GM13976 (cell line): ENCODE measurements at regions not wholly inside any gene's neighbourhood (a gene's known extent, or its start where the extent isn't known, plus 50 kb on each side); places are given as distances from the start of the nearest gene placed in this dataset.
"Not testable (repeated sequence)": the region's sequence is repeated elsewhere in the genome, so short reads cannot be mapped to it uniquely, and the experiment has no call there.

Experiments used
- DNase-seq: peaks from one replicate; pipeline ENCODE4 v3.0.0; 2012; ENCODE audit warnings: low spot score
- CTCF ChIP-seq: IDR thresholded peaks from 2 replicates; pipeline ENCODE4 v1.5.1; 2012; ENCODE audit warnings: borderline replicate concordance, mild to moderate bottlenecking; ENCODE audit not compliant: insufficient read depth; ENCODE audit errors: extremely low read depth, missing control alignments, control extremely low read depth
- in situ Hi-C: fragments of 300-500 bp; cut with MboI; formaldehyde crosslinking; loops from one replicate; pipeline ENCODE4 v1.12.0; 2022; ENCODE audit warnings: low sequenced_read_pairs, mixed read lengths, inconsistent platforms; ENCODE audit not compliant: unreplicated experiment

GRCh38 chr7:81487516-81487915, 282.3 kb downstream of the HGF start:
- in situ Hi-C loops: loop anchor here (25.0 kb wide), 3 partner anchors 475 to 1250 kb away; no protein-coding TSS in a partner anchor
- DNase-seq: no peak
- TF ChIP-seq CTCF: no peak

GRCh38 chr7:81484261-81484660, 285.6 kb downstream of the HGF start:
- in situ Hi-C loops: loop anchor here (25.0 kb wide), 3 partner anchors 478 to 1253 kb away; no protein-coding TSS in a partner anchor
- no peak for DNase-seq
- TF ChIP-seq CTCF: no peak

- peak; percentile 57 for TF ChIP-seq CTCF
- peak; percentile 32 for DNase-seq
- in situ Hi-C loops: loop anchor here (25.0 kb wide), 3 partner anchors 480 to 1255 kb away; no protein-coding TSS in a partner anchor
Observed at GRCh38 chr7:81482600-81483186, 287.2 kb downstream of the HGF start.

GRCh38 chr7:81478664-81479063, 291.2 kb downstream of the HGF start:
- no peak for DNase-seq
- in situ Hi-C loops: loop anchor here (25.0 kb wide), 3 partner anchors 484 to 1259 kb away; no protein-coding TSS in a partner anchor
- no peak for TF ChIP-seq CTCF

- in situ Hi-C loops: loop anchor here (25.0 kb wide), 3 partner anchors 484 to 1259 kb away; no protein-coding TSS in a partner anchor
Observed at GRCh38 chr7:81478201-81478600, 291.6 kb downstream of the HGF start.

GRCh38 chr7:81473236-81473635, 296.6 kb downstream of the HGF start:
- in situ Hi-C loops: loop anchor here (25.0 kb wide), 1 partner anchor 786 kb away; no protein-coding TSS in a partner anchor
- TF ChIP-seq CTCF: no peak

More at GRCh38 chr7:81478201-81478600, 291.6 kb downstream of the HGF start:
- DNase-seq: not testable (repeated sequence)

GRCh38 chr7:81470724-81471379, 299.0 kb downstream of the HGF start:
- TF ChIP-seq CTCF: no peak
- in situ Hi-C loops: loop anchor here (25.0 kb wide), 1 partner anchor 784 kb away; no protein-coding TSS in a partner anchor
- no peak for DNase-seq

More at GRCh38 chr7:81473236-81473635, 296.6 kb downstream of the HGF start:
- DNase-seq: no peak
